Renal cortical epithelial cell (primary cell): ENCODE measurements at regions not wholly inside any gene's neighbourhood (a gene's known extent, or its start where the extent isn't known, plus 50 kb on each side); places are given as distances from the start of the nearest gene placed in this dataset.
"Not testable (repeated sequence)": the region's sequence is repeated elsewhere in the genome, so short reads cannot be mapped to it uniquely, and the experiment has no call there.

Source experiments
- DNase-seq: peaks from one replicate; pipeline ENCODE4 v3.0.0-alpha.2; 2011; ENCODE audit warnings: low read depth

- not testable (repeated sequence) for DNase-seq
Observed at GRCh38 chr21:6093870-6094269, 4427.5 kb upstream of the TPTE start.

- not testable (repeated sequence) for DNase-seq
Observed at GRCh38 chr21:6095304-6095703, 4426.1 kb upstream of the TPTE start.

DNA sequence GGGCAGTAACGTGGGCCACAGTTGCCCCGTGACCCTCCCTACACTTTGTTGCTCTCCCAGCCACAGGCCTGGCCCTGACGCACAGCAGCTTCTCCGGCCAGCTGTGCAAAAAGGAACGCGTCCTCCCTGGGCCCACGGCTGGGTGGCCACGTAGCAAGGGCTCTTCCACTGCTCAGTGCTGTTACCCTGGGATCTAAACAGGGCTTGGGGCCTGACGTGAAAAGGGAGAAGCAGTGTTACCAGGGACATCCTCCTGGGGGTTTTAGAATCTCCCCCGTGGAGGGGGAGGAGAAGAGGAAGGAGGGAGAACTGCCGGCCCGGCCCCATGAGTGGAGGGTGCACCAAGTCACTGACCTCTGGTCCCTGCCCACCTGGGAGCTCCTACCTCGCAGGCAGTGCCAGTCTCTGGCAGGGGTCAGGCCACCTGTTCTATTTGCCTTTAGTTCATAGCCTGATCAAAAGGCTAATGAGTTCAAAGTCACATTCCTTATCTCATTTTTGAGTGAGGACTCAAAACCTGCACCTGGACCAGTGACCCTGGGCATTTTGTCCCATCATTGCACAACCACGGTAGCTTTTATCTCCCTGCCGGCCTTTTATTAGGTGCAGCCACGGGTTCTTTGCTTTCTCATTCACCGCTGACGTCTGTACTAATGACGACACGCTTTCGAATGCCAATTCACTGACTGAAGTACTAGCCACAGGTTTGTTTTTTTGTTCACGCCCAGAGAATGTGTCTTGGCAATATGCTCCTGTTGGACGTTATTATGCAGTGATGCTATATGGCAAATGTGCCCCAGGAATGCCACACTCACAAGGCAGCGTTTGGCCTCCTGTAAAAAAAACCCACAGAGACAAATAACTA lies 4424.6 kb upstream of the TPTE start:
- not testable (repeated sequence) for DNase-seq

- DNase-seq = not testable (repeated sequence)
Observed at GRCh38 chr21:6097736-6098135, 4423.6 kb upstream of the TPTE start.

DNA sequence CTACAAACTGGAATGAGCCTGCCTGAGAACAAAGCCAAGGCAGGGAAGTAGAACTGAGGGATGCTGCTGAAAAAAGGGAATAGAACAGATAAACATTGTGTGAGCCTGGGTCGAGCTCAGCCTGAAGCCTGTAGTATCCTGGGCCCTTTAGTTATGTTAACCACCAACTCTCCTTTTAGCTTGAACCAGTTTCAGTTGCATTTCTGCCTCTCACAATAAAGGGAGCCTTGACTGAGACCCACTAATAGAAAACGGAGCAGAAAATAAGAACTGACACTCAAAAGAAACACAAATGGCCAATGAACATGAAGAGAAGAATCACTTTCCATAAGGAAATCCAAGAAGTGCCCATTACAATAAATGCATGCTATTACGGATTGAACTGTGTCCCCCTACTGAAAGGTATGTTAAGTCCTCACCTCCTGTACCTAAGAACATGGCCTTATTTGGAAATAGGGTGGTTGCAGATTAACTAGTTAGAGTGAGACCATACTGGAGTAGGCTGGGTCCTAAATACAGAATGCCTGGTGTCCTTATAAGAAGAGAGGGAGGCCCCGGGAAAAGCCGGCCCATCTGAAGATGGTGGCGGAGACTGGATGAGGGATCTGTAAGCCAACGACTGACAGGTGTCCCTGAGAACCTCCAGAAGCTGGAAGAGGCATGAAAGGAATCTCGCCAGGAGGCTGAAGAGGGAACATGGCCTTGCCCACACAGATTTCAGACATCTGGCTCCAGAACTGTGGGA lies 4423.0 kb upstream of the TPTE start:
- not testable (repeated sequence) for DNase-seq

GRCh38 chr21:6101588-6101987 lies 4419.8 kb upstream of the TPTE start:
- DNase-seq = not testable (repeated sequence)

DNA sequence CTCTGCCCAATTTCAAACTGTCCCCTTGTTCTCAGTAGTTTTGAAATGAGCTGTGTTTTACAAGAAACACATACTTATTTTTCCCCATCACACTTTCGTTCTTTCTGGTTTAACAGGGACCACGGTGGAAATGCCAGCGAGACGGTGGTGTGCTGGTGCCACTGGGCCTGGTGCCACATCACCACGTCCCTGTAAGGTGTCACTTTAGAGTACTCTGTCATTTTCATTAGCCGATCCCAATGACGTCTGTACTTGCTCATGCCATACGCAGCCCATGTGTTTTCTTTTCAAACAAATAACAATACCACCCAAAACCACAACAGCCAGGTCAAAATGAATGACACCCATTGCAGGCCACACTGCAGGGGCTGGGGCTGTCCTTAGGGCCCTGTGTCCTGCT lies 4416.8 kb upstream of the TPTE start:
- DNase-seq = not testable (repeated sequence)

DNA sequence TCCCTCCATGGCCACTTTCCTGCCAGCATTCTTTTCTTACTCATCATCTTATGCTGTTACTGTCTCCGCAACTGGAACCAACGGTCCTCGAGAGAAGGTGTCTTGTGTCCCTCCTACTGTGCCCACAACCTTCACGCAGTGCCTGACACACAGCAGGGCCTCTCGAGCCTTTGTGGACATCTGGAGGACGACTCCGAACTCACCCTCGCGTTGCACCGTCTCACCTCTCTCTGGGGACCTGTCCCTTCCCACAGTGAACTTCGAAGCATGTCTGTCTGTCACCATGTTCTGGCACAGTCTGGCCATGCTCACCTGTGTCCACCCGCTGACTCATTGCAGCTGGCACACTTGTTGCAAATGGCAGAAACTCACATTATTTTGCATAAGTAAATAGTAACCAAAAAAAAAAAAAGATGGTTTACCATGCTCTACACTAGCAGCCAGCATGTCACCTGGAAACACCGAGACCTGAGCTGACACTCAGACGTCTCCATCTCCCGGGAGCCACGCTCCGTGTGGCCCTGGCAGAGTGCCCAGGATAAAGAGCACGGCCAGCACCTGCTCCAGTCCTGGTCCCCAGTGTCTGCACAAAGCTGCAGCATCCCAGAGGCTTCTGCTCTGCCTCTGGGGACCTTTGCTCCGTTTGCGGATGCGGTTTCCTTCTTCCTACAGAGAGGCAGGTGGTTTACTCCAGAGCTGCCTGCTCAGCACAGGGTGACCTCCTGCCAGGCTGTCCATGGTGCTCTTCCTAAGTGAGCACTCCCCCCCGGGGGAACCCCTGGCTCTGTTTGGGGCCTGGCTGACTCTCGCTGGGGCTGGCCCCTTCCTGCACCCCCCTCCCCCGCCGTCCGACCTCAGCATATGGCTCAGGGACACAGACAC lies 4414.5 kb upstream of the TPTE start:
- not testable (repeated sequence) for DNase-seq

DNA sequence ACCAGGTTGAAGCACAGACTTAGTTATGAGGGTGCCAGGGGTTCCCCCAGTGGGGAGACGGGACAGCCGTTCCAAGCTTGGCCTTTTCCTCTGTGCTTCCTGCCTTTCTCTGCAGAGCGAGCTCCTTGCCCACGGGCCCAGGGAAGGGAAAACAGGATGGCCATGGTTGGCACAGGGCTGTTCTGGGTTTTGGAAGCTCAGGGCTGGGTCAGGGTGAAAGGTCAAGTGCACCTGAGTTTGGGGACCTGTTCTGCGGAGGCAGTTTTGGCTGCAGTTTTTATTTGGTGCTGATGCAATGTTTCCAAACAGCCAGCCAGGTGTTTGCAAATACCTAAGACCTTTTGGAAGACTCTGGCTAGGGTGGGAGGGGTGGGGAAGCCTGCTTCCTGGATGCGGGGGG lies 4412.5 kb upstream of the TPTE start:
- DNase-seq = not testable (repeated sequence)

DNA sequence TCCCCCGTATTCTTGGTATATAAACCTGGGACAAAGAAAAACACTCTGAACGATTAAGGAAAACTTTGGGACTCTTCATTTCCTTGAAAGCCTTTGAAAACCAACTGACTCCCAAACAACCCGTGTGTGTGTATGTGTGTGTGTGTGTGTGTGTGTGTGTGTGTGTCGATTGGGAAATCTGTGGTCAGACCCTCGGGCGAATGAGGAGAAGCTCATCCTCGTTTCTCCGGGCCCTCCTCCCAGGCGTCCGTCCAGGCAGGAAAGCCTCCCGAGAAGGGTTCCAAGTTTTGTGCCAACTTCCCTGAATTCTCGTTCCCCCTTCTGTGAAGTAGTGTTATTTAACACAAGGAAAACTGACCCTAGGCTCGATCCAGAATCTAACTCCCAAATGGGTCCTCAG lies 4411.6 kb upstream of the TPTE start:
- DNase-seq = peak; percentile 0

- not testable (repeated sequence) for DNase-seq
Observed at GRCh38 chr21:6110716-6111343, 4410.6 kb upstream of the TPTE start.

GRCh38 chr21:6111354-6111753 lies 4410.0 kb upstream of the TPTE start:
- not testable (repeated sequence) for DNase-seq

- not testable (repeated sequence) for DNase-seq
Observed at GRCh38 chr21:6118336-6118735, 4403.0 kb upstream of the TPTE start.

- DNase-seq = not testable (repeated sequence)
Observed at GRCh38 chr21:6120863-6121262, 4400.5 kb upstream of the TPTE start.

DNA sequence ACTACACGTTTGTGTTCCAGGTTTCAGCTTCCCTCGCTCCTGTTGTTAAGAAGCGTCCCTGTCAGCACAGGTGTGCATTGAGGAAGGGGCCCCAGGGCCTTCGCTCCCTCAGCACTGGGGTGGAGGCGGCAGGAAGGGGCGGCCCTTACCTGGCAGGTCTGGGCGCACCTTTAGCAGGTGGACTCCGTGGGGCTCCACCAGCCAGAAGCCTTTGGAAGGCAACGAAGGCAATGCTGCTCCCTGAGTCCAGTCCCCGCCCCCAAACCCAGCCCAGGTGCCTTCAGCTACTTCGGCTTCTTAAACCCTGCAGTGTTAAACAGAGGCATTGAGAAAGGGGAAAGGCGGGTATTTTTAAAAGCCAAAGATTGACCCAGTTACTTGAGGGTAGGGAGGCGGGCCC lies 4398.8 kb upstream of the TPTE start:
- not testable (repeated sequence) for DNase-seq

GRCh38 chr21:6123224-6123623 lies 4398.2 kb upstream of the TPTE start:
- DNase-seq = not testable (repeated sequence)

DNA sequence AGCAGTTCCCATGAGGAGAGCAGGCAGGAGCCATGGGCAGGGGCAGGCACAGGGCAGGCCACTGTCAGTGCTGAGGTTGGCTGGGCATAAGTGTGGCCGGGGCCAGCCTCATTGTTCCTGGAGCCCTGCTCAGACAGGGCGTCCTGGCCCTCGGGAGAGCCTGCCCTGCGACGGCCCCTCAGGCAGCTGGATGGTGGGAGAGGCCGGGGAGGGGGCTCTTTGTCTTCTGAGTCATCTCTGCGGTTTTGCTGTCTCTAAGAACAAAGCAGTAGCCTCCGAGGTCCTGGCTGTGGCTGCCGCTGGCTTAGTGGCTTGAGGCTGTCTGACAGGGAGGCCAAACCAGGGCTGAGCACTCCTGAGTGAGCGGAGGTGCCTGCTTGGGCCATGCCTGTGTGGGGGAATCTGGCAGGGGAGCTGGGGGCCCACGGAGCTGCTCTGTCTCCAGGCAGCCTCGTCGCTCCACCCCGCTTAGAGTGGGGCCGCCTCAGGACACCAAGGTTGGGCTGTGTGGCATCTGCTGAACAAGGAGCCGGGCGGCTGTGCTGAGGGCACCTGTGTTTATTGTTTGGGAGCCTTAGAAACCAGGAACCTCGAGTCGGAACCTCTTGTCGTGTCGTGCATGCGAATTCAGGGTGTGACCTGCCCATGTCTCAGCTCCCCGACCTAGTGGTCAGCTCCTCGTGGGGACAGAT lies 4395.7 kb upstream of the TPTE start:
- DNase-seq = not testable (repeated sequence)

DNA sequence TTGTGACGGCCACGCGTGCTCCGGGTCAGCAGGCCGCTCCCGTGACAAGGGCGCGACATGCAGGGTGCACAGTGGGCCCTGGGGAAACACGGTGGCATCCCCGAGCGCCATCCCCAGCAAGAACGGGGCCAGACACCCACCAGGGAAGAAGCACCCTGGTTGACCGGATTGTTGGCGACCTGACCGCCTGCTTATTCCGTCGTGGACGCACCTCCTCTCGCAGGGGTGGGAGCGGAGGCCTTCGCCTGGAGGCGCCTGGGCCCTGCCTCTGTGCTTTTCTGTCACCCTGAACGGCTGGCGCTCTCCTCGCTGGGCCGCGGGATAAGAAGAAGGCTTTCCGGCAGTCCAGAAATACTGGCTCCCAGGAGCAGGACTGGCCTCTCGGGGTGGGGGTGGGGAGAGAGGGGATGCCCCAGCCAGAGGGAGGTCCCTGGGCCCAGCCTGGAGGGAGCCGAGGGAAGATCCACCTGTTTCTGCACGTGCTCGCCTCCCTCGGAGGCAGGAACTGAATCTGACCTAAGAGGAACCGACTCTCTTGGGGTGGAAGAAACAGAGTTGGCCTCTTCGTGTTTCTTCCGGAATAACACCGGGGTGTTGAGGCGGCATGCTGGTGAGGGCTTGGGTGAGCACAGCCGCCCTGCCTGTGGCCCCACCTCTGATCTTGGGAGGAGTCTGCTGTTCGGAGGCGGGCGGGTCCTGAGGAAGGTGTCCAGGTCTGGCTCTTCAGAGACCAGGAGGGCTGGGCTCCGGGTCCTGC lies 4394.2 kb upstream of the TPTE start:
- DNase-seq = not testable (repeated sequence)

DNA sequence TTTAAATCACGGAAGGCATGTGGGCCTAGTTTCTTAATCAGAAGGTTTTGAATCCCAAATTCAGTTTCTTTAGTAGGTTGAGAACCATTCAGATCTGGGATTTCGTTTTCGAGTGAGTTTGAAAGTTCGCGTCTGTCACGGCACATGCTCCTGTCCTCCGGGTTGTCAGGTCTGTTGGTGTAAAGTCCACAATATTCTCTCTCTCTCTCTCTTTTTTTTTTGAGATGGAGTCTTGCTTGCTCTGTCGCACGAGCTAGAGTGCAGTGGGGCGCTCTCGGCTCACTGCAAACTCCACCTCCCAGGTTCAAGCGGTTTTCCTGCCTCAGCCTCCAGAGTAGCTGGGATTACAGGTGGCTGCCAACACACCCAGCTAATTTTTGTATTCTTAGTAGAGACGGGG lies 4390.6 kb upstream of the TPTE start:
- not testable (repeated sequence) for DNase-seq

- not testable (repeated sequence) for DNase-seq
Observed at GRCh38 chr21:6133373-6133772, 4388.0 kb upstream of the TPTE start.
